ENCODE measurements at regions not wholly inside any gene's neighbourhood (a gene's known extent, or its start where the extent isn't known, plus 50 kb on each side); places are given as distances from the start of the nearest gene placed in this dataset.

DNA sequence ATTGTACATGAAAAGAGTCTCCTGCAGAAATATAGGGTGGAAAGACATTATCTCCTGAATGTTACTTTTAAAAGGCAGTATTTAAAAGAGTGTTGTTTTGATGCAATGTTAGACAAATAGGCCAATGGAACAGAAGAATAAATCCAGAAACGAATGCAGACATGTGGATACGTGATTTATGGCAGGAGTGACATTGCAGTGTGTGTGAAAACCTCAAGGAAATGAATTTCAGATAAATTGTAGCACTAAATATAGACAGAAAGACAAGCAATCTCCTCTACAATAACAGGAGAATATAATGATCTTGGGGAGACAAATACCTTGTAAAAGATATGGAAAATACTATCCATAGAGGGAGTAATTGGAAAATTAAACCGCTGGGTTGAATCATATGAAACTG, 387.8 kb upstream of the CHRM3 start:
- TF ChIP-seq EGR1 (IDR thresholded peaks at IDR 0.05; ENCODE audit: low read depth in 2 of 2) = no peak
- no peak for TF ChIP-seq YY1 (IDR thresholded peaks at IDR 0.05)
- no peak for TF ChIP-seq NR2F2 (IDR thresholded peaks at IDR 0.05)
- no peak for TF ChIP-seq HNF4G (IDR thresholded peaks at IDR 0.05)
- TF ChIP-seq RAD21 (IDR thresholded peaks at IDR 0.05) = no peak
- no peak for TF ChIP-seq SP1 (IDR thresholded peaks at IDR 0.05)
- no peak for TF ChIP-seq ZBTB33 (IDR thresholded peaks at IDR 0.05)
- TF ChIP-seq GABPA (IDR thresholded peaks at IDR 0.05 in 1 of 2, conservative IDR thresholded peaks at IDR 0.05 in 1 of 2) = no peak
- TF ChIP-seq, protein P1, sequence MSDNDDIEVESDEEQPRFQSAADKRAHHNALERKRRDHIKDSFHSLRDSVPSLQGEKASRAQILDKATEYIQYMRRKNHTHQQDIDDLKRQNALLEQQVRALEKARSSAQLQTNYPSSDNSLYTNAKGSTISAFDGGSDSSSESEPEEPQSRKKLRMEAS (IDR thresholded peaks at IDR 0.05) = no peak
- TF ChIP-seq, protein P2, sequence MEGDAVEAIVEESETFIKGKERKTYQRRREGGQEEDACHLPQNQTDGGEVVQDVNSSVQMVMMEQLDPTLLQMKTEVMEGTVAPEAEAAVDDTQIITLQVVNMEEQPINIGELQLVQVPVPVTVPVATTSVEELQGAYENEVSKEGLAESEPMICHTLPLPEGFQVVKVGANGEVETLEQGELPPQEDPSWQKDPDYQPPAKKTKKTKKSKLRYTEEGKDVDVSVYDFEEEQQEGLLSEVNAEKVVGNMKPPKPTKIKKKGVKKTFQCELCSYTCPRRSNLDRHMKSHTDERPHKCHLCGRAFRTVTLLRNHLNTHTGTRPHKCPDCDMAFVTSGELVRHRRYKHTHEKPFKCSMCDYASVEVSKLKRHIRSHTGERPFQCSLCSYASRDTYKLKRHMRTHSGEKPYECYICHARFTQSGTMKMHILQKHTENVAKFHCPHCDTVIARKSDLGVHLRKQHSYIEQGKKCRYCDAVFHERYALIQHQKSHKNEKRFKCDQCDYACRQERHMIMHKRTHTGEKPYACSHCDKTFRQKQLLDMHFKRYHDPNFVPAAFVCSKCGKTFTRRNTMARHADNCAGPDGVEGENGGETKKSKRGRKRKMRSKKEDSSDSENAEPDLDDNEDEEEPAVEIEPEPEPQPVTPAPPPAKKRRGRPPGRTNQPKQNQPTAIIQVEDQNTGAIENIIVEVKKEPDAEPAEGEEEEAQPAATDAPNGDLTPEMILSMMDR (IDR thresholded peaks at IDR 0.05; ENCODE audit: low read depth, low read length, missing input control) = no peak
- TF ChIP-seq, protein P3, sequence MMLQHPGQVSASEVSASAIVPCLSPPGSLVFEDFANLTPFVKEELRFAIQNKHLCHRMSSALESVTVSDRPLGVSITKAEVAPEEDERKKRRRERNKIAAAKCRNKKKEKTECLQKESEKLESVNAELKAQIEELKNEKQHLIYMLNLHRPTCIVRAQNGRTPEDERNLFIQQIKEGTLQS (IDR thresholded peaks at IDR 0.05) = no peak
- no peak for TF ChIP-seq JUND (IDR thresholded peaks at IDR 0.05)
- TF ChIP-seq FOXA1 (IDR thresholded peaks at IDR 0.05) = no peak
- TF ChIP-seq FOXA2 (IDR thresholded peaks at IDR 0.05) = no peak
- TF ChIP-seq, protein P4, sequence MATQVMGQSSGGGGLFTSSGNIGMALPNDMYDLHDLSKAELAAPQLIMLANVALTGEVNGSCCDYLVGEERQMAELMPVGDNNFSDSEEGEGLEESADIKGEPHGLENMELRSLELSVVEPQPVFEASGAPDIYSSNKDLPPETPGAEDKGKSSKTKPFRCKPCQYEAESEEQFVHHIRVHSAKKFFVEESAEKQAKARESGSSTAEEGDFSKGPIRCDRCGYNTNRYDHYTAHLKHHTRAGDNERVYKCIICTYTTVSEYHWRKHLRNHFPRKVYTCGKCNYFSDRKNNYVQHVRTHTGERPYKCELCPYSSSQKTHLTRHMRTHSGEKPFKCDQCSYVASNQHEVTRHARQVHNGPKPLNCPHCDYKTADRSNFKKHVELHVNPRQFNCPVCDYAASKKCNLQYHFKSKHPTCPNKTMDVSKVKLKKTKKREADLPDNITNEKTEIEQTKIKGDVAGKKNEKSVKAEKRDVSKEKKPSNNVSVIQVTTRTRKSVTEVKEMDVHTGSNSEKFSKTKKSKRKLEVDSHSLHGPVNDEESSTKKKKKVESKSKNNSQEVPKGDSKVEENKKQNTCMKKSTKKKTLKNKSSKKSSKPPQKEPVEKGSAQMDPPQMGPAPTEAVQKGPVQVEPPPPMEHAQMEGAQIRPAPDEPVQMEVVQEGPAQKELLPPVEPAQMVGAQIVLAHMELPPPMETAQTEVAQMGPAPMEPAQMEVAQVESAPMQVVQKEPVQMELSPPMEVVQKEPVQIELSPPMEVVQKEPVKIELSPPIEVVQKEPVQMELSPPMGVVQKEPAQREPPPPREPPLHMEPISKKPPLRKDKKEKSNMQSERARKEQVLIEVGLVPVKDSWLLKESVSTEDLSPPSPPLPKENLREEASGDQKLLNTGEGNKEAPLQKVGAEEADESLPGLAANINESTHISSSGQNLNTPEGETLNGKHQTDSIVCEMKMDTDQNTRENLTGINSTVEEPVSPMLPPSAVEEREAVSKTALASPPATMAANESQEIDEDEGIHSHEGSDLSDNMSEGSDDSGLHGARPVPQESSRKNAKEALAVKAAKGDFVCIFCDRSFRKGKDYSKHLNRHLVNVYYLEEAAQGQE (IDR thresholded peaks at IDR 0.05) = no peak
- H3K9me3 ChIP-seq (ENCODE audit: control insufficient read depth in 4 of 4, low read length in 3 of 4) = no peaks in the 10 kb centered on the region
- H3K36me3 ChIP-seq (ENCODE audit: control insufficient read depth in 4 of 4, insufficient read depth in 3 of 4, low read depth in 1 of 4, low read length in 3 of 4) = no peaks in the 10 kb centered on the region
- H3K4me1 ChIP-seq (ENCODE audit: control insufficient read depth in 4 of 4, insufficient read depth in 4 of 4, low read length in 3 of 4) = no peaks in the 10 kb centered on the region
- H3K27me3 ChIP-seq (ENCODE audit: control insufficient read depth in 4 of 4, insufficient read depth in 4 of 4, low read length in 3 of 4) = peaks cover 0 to 2% (median 0%) of the 10 kb centered on the region in 4 donors
- WGBS = 51% methylated on average over 3 of the region's 3 CpGs
- no peak overlapping the region for H3K9ac ChIP-seq (ENCODE audit: low read depth in 1 of 2, low read length in 2 of 2)
- H3K27ac ChIP-seq (ENCODE audit: low read depth in 1 of 2, low read length in 2 of 2) = no peak overlapping the region
- no peak for DNase-seq (ENCODE audit: low spot score)
- H3K4me3 ChIP-seq (ENCODE audit: low read depth in 1 of 3, low read length in 3 of 3) = no peak overlapping the region

DNA sequence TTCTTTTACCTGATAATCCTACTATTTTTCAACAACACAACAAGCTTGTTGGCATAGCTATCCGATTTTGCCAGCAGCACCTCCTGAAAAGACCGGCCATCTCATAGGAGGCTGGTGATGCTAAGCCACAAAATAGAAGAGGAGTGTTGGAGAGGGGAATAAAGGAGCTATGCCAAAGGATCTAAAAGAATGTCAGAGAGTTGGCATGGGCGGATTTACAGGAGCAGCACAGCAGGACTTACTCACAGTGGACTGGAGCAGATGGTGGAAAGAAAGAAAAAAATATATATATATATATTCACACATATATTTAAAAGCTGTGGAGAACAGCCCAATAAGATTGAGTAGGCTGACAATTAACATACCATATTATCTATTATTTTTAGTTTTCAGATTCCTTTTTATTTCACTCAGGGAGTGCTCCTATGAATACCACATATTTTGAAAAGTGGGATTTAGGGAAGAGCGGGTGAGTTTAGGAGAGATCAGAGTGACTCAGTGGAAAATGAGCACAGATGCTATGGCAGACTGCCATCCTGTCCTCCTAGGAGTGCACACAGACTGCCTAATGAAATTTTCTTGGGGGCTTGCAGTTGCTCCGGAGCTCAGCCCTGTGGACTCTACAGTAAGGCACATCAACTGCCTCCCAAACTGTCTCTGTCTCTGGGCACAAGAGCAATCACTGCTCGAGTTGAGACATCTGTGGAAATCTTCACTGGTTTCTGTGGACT, 394.4 kb upstream of the CHRM3 start:
- no peaks in the 10 kb centered on the region for H3K4me1 ChIP-seq (ENCODE audit: control insufficient read depth in 4 of 4, insufficient read depth in 4 of 4, low read length in 3 of 4)
- WGBS = 70% methylated on average over 6 of the region's 6 CpGs
- TF ChIP-seq, protein P3 (IDR thresholded peaks at IDR 0.05) = no peak
- TF ChIP-seq NR2F2 (IDR thresholded peaks at IDR 0.05) = no peak
- TF ChIP-seq, protein P1 (IDR thresholded peaks at IDR 0.05) = no peak
- no peak for TF ChIP-seq ZBTB33 (IDR thresholded peaks at IDR 0.05)
- TF ChIP-seq RXRA (IDR thresholded peaks at IDR 0.05) = no peak
- no peak for TF ChIP-seq YY1 (IDR thresholded peaks at IDR 0.05)
- no peak for TF ChIP-seq SP1 (IDR thresholded peaks at IDR 0.05)
- TF ChIP-seq FOXA1 (IDR thresholded peaks at IDR 0.05) = no peak
- TF ChIP-seq TAF1 (conservative IDR thresholded peaks at IDR 0.05) = no peak
- TF ChIP-seq HNF4G (IDR thresholded peaks at IDR 0.05) = no peak
- TF ChIP-seq JUND (IDR thresholded peaks at IDR 0.05) = no peak
- no peak for TF ChIP-seq HNF4A (conservative IDR thresholded peaks at IDR 0.05)
- H3K4me3 ChIP-seq (ENCODE audit: low read depth in 1 of 3, low read length in 3 of 3) = no peak overlapping the region
- H3K9ac ChIP-seq (ENCODE audit: low read depth in 1 of 2, low read length in 2 of 2) = no peak overlapping the region
- no peak overlapping the region for H3K27ac ChIP-seq (ENCODE audit: low read depth in 1 of 2, low read length in 2 of 2)
- H3K27me3 ChIP-seq (ENCODE audit: control insufficient read depth in 4 of 4, insufficient read depth in 4 of 4, low read length in 3 of 4) = no peaks in the 10 kb centered on the region
- peaks cover 0 to 3% (median 0%) of the 10 kb centered on the region in 4 donors for H3K9me3 ChIP-seq (ENCODE audit: control insufficient read depth in 4 of 4, low read length in 3 of 4)
- no peaks in the 10 kb centered on the region for H3K36me3 ChIP-seq (ENCODE audit: control insufficient read depth in 4 of 4, insufficient read depth in 3 of 4, low read depth in 1 of 4, low read length in 3 of 4)
- DNase-seq (ENCODE audit: low spot score) = no peak
